Sigmoid colon (tissue), 4 donors: ENCODE measurements at regions not wholly inside any gene's neighbourhood (a gene's known extent, or its start where the extent isn't known, plus 50 kb on each side); places are given as distances from the start of the nearest gene placed in this dataset.

Experiments
- CTCF ChIP-seq, 4 experiments: fragments of 450-650 bp in 3 of 4; fragments of 200-600 bp in 1 of 4; IDR thresholded peaks; one replicate each; pipeline ENCODE4 v1.5.1; 2016 to 2019; ENCODE audit warnings: antibody characterized with exemption in 4 of 4, mild to moderate bottlenecking in 3 of 4, moderate library complexity in 2 of 4
- EP300 ChIP-seq, 4 donors: sonication (generic); formaldehyde crosslinking; IDR thresholded peaks; one replicate each; pipeline ENCODE4 v1.6.1; 2017; ENCODE audit warnings: antibody characterized with exemption in 4 of 4
- POLR2A ChIP-seq, 2 donors: fragments of 450-650 bp; IDR thresholded peaks; one replicate each; pipeline ENCODE4 v1.6.1; 2016; ENCODE audit warnings: antibody characterized with exemption in 2 of 2, mild to moderate bottlenecking in 2 of 2, moderate library complexity in 2 of 2
- POLR2AphosphoS5 ChIP-seq, 4 donors: sonication (generic); formaldehyde crosslinking; IDR thresholded peaks; one replicate each; pipeline ENCODE4 v1.6.1; 2017; ENCODE audit warnings: antibody characterized with exemption in 4 of 4

GRCh38 chr7:20007510-20007909, 209.7 kb downstream of the MACC1 start:
- TF ChIP-seq POLR2A (IDR thresholded peaks at IDR 0.05) (no peak), CTCF (IDR thresholded peaks at IDR 0.05) (no peak), EP300 (IDR thresholded peaks at IDR 0.05) (no peak), POLR2AphosphoS5 (IDR thresholded peaks at IDR 0.05) (no peak)
